Retinal pigment epithelial cell (primary cell): ENCODE measurements at regions not wholly inside any gene's neighbourhood (a gene's known extent, or its start where the extent isn't known, plus 50 kb on each side); places are given as distances from the start of the nearest gene placed in this dataset.

ENCODE experiments used
- DNase-seq: peaks from one replicate; pipeline ENCODE4 v3.0.0-alpha.2; 2010; ENCODE audit warnings: low read depth
- H3K4me3 ChIP-seq: 2 replicates; pipeline ENCODE4 v1.5.1; 2011; ENCODE audit warnings: mild to moderate bottlenecking, low read length, control low read depth, moderate library complexity
- TF ChIP-seq, protein P1 (sequence below): conservative IDR thresholded peaks from 2 replicates; pipeline ENCODE4 v1.5.1; 2011; ENCODE audit warnings: low read depth, low read length, control low read depth, inconsistent platforms

DNA sequence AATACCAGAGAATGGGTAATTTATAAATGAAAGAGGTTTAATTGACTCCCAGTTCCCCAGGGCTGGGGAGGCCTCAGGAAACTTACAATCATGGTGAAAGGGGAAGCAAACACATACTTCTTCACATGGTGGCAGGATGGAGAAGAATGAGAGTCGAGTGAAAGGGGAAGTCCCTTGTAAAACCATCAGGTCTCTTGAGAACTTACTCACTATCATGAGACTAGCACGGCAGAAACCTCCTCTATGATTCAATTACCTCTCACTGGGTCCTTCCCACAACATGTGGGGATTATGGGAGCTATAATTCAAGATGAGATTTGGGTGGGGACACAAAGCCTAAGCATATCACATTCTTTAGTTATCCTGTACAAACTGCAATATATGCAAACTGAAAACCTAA lies 609.4 kb downstream of the MTRR start:
- H3K4me3 ChIP-seq = no peak overlapping the region
- no peak for DNase-seq
- TF ChIP-seq, protein P1, sequence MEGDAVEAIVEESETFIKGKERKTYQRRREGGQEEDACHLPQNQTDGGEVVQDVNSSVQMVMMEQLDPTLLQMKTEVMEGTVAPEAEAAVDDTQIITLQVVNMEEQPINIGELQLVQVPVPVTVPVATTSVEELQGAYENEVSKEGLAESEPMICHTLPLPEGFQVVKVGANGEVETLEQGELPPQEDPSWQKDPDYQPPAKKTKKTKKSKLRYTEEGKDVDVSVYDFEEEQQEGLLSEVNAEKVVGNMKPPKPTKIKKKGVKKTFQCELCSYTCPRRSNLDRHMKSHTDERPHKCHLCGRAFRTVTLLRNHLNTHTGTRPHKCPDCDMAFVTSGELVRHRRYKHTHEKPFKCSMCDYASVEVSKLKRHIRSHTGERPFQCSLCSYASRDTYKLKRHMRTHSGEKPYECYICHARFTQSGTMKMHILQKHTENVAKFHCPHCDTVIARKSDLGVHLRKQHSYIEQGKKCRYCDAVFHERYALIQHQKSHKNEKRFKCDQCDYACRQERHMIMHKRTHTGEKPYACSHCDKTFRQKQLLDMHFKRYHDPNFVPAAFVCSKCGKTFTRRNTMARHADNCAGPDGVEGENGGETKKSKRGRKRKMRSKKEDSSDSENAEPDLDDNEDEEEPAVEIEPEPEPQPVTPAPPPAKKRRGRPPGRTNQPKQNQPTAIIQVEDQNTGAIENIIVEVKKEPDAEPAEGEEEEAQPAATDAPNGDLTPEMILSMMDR = no peak

DNA sequence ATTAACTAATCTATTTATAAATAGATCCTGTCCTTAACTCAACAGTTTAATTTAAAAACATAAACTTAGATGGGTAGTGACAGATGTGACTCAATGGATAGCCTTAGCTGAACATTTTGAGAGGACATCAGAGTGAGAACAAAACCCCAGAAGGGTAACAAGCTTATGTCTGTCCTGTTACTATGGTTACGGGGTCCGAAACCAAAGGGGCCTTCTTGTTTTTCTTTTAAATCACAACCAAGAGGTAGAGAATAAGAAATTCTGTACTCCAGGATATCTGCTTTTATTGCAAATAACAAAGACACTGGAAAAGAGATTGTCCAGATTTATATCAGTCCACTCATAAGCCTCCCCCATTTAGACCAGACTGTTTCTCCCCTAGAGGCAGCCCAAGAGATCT lies 612.1 kb downstream of the MTRR start:
- no peak overlapping the region for H3K4me3 ChIP-seq
- DNase-seq = no peak
- TF ChIP-seq, protein P1 = no peak

DNA sequence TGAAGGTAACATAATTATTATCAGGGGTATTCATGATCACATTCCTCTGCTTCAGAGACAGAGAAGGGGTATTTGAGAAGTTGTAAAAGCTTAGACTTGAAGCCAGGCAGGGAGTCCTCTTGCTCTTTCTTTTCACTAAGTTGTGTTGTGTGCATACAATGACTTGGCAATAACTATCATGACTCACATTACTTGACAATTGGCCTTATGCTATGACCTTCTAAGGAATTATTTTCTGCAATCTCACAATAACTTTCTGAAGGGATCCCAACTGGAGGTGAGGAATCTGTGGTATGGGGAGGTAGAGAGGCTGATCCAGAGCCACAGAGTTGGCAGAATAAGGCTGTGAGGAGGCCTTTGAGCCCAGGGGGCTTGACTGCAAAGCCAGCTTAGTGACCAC lies 622.3 kb downstream of the MTRR start:
- no peak overlapping the region for H3K4me3 ChIP-seq
- TF ChIP-seq, protein P1 = no peak
- DNase-seq = no peak

DNA sequence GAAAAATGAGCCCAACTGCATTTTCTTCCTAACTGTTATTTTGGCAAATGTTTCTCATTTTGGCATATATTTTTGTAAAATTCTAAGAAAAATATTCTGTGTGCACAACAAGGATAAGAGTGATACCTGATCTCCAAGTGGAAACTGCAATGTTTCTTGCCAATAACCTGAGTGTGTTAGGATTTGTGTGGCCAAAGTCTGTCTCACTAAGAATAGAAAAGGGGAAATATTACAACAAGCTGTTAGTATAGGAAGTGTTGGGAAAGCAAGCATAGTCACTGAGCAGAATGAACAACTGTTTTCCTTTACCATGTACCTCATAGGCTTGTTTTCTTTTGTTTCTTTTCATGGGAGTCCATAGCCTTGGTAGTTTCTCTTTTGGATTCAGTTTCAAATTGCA lies 624.2 kb downstream of the MTRR start:
- TF ChIP-seq, protein P1 = no peak
- H3K4me3 ChIP-seq = no peak overlapping the region
- DNase-seq = no peak

DNA sequence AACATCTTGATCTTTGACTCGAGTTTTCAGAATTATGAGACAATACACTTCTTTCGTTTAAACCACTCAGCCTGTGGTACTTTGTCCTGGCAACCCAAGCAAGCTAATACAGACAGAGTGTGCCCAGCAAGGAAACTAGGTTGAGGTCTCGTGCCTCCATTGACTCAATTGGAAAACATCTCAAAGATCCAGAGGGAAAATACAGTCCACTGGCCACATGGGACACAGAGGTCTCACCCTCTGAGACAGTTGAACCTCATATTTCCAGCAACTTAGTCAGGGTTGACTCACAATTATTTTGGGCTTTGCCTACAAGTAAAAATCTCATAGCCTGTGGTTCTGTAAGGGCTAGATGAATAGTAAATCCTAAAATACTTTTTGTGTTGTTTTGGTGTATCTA lies 631.5 kb downstream of the MTRR start:
- TF ChIP-seq, protein P1 = no peak
- DNase-seq = no peak

DNA sequence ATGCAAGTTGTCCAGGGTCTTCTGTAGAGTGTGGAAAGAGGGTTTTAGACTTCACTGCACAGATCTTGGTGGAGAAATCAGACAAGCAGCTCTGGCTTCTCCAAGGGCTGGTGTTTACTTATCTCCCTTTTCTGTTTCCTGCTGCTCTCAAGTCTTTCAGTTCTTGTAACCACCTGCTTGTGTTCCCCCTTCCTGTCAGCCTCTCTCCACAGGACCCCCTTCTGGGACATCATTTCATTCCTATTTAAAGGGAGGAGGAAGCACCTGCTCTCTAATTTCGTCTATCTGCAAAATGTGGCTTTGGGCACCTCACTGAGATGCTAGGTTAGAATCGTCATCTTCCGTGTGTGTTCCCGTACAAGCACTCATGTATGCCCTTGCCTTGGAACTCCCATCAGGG lies 636.2 kb downstream of the MTRR start:
- no peak overlapping the region for H3K4me3 ChIP-seq
- DNase-seq = no peak
- TF ChIP-seq, protein P1 = no peak

More for the DNA sequence above, 631.5 kb downstream of the MTRR start:
- H3K4me3 ChIP-seq = no peak overlapping the region

DNA sequence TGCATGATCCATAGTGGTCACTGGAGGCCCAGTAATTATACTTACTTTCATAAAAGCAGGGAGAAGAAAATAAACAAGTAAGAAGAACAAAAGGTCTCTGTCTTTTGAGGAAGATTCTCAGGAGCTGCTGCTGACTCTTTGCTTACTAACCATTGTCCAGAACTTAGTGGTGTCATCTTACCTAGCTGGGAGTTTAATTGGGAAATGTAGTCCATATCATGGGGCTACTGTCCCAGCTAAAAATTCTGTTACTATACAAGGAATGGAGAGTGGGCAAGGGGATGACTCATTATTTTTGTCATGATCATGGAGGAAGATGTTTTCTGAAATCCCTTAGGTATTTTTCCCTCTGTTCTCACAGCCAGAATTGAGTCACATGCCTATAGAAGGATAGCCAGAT lies 639.3 kb downstream of the MTRR start:
- DNase-seq = no peak
- TF ChIP-seq, protein P1 = no peak
- no peak overlapping the region for H3K4me3 ChIP-seq
